Thyroid gland (tissue), 4 donors: ENCODE measurements at regions not wholly inside any gene's neighbourhood (a gene's known extent, or its start where the extent isn't known, plus 50 kb on each side); places are given as distances from the start of the nearest gene placed in this dataset.

ENCODE experiments used
- CTCF ChIP-seq, 6 experiments: fragments of 200-600 bp in 3 of 6; fragments of 450-650 bp in 3 of 6; sonication (generic) in 3 of 6; IDR thresholded peaks; one replicate each; pipeline ENCODE4 v1.5.1; 2016 to 2019; ENCODE audit warnings: antibody characterized with exemption in 6 of 6, mild to moderate bottlenecking in 2 of 6, inconsistent platforms in 1 of 6, moderate library complexity in 1 of 6
- POLR2A ChIP-seq, 2 donors: fragments of 450-650 bp; IDR thresholded peaks; one replicate each; pipeline ENCODE4 v1.6.1; 2017; ENCODE audit warnings: antibody characterized with exemption in 2 of 2, mild to moderate bottlenecking in 2 of 2, moderate library complexity in 1 of 2

- no peak for TF ChIP-seq CTCF (IDR thresholded peaks at IDR 0.05)
- TF ChIP-seq POLR2A (IDR thresholded peaks at IDR 0.05), result no peak
These were observed 141.1 kb downstream of the CEP57L1 start for GRCh38 chr6:109236115-109237076.
